ENCODE measurements at regions not wholly inside any gene's neighbourhood (a gene's known extent, or its start where the extent isn't known, plus 50 kb on each side); places are given as distances from the start of the nearest gene placed in this dataset.
"Not testable (repeated sequence)": the region's sequence is repeated elsewhere in the genome, so short reads cannot be mapped to it uniquely, and the experiment has no call there.

GRCh38 chr21:27860314-27860955, 893.5 kb upstream of the ADAMTS5 start:
- H3K9me3 ChIP-seq; POLR2A ChIA-PET; H3K27ac Mint-ChIP-seq (ENCODE audit: unreplicated experiment); H3K36me3 ChIP-seq (ENCODE audit: control insufficient read depth, insufficient read depth, low read length); intact Hi-C loops (cut with micrococcal nuclease; ENCODE audit: unreplicated experiment); H3K4me1 Mint-ChIP-seq (ENCODE audit: low read depth, unreplicated experiment); H3K27me3 Mint-ChIP-seq (ENCODE audit: insufficient read depth, unreplicated experiment); H3K4me3 Mint-ChIP-seq (ENCODE audit: unreplicated experiment); H3K4me3 ChIP-seq (ENCODE audit: low read depth, low read length); DNase-seq; H3K9me3 Mint-ChIP-seq (ENCODE audit: unreplicated experiment); H3K27me3 ChIP-seq (replicated peaks; ENCODE audit: control insufficient read depth, insufficient read depth, low read length); H3K4me1 ChIP-seq; H3K36me3 Mint-ChIP-seq (ENCODE audit: insufficient read depth, unreplicated experiment); BruUV-seq (replicated peaks); CTCF ChIA-PET: not testable (repeated sequence)

- H3K4me3 ChIP-seq (ENCODE audit: low read depth, low read length); POLR2A ChIA-PET; H3K36me3 Mint-ChIP-seq (ENCODE audit: insufficient read depth, unreplicated experiment); H3K27ac Mint-ChIP-seq (ENCODE audit: unreplicated experiment); DNase-seq; BruUV-seq (replicated peaks); H3K27me3 ChIP-seq (replicated peaks; ENCODE audit: control insufficient read depth, insufficient read depth, low read length); H3K4me1 Mint-ChIP-seq (ENCODE audit: low read depth, unreplicated experiment); H3K4me1 ChIP-seq; H3K4me3 Mint-ChIP-seq (ENCODE audit: unreplicated experiment); intact Hi-C loops (cut with micrococcal nuclease; ENCODE audit: unreplicated experiment); H3K9me3 Mint-ChIP-seq (ENCODE audit: unreplicated experiment); H3K36me3 ChIP-seq (ENCODE audit: control insufficient read depth, insufficient read depth, low read length); H3K9me3 ChIP-seq; CTCF ChIA-PET; H3K27me3 Mint-ChIP-seq (ENCODE audit: insufficient read depth, unreplicated experiment): not testable (repeated sequence)
Observed at GRCh38 chr21:27858053-27858825, 891.4 kb upstream of the ADAMTS5 start.

GRCh38 chr21:27856988-27857387, 890.1 kb upstream of the ADAMTS5 start:
- POLR2A ChIA-PET; H3K27ac Mint-ChIP-seq (ENCODE audit: unreplicated experiment); H3K4me3 ChIP-seq (ENCODE audit: low read depth, low read length); H3K4me3 Mint-ChIP-seq (ENCODE audit: unreplicated experiment); H3K36me3 ChIP-seq (ENCODE audit: control insufficient read depth, insufficient read depth, low read length); intact Hi-C loops (cut with micrococcal nuclease; ENCODE audit: unreplicated experiment); H3K9me3 Mint-ChIP-seq (ENCODE audit: unreplicated experiment); H3K9me3 ChIP-seq; CTCF ChIA-PET; BruUV-seq (replicated peaks); DNase-seq; H3K27me3 Mint-ChIP-seq (ENCODE audit: insufficient read depth, unreplicated experiment); H3K4me1 Mint-ChIP-seq (ENCODE audit: low read depth, unreplicated experiment); H3K4me1 ChIP-seq; H3K36me3 Mint-ChIP-seq (ENCODE audit: insufficient read depth, unreplicated experiment); H3K27me3 ChIP-seq (replicated peaks; ENCODE audit: control insufficient read depth, insufficient read depth, low read length): not testable (repeated sequence)

- Histone ChIP-seq H3K4me3 (ENCODE audit: low read depth, low read length) (no peak overlapping the region), H3K27me3 (replicated peaks; ENCODE audit: control insufficient read depth, insufficient read depth, low read length) (no peaks in the 10 kb centered on the region), H3K36me3 (ENCODE audit: control insufficient read depth, insufficient read depth, low read length) (no peaks in the 10 kb centered on the region), H3K4me1 (no peaks in the 10 kb centered on the region), H3K9me3 (no peaks in the 10 kb centered on the region)
- no TSS peak for BruUV-seq (replicated peaks)
- Mint-ChIP-seq H3K4me1 (ENCODE audit: low read depth, unreplicated experiment) (no peaks in the 10 kb centered on the region), H3K4me3 (ENCODE audit: unreplicated experiment) (no peak overlapping the region), H3K27me3 (ENCODE audit: insufficient read depth, unreplicated experiment) (no peaks in the 10 kb centered on the region), H3K27ac (ENCODE audit: unreplicated experiment) (no peak overlapping the region), H3K9me3 (ENCODE audit: unreplicated experiment) (peaks cover 3% of the 10 kb centered on the region), H3K36me3 (ENCODE audit: insufficient read depth, unreplicated experiment) (no peaks in the 10 kb centered on the region)
- no peak for TF ChIP-seq CTCF (IDR thresholded peaks at IDR 0.05; ENCODE audit: insufficient read depth in 1 of 2, low read depth in 1 of 2, low read length in 1 of 2, severe bottlenecking in 1 of 2, unreplicated experiment in 1 of 2)
- ChIA-PET CTCF (no interaction called here), POLR2A (no interaction called here)
- DNase-seq = no peak
- intact Hi-C loops (cut with micrococcal nuclease; ENCODE audit: unreplicated experiment) = no loop called here
Observed at GRCh38 chr21:27841084-27841672, 874.3 kb upstream of the ADAMTS5 start.

Data from Caco-2 (cell line).